ENCODE measurements at regions not wholly inside any gene's neighbourhood (a gene's known extent, or its start where the extent isn't known, plus 50 kb on each side); places are given as distances from the start of the nearest gene placed in this dataset.

DNA sequence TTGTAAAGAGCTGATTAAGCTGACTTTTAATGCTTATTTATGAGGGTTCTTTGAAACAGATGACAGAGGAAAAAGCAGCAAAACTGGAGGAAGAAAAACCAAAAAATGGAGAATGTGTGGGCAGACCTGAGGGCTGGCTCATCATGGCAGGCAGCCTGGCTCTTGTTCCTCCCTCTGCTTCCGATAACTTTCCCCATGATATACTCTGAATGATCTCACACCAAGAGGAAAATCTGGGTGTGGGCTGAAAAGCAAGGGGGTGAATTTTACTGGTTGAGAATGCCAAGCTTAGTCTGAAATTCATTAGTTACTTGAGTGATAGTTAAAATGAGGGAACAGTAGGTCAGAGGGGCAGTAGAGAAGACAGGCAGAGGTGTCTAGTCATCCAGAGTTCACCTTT lies 330.1 kb upstream of the PRICKLE1 start:
- TF ChIP-seq, protein P1, sequence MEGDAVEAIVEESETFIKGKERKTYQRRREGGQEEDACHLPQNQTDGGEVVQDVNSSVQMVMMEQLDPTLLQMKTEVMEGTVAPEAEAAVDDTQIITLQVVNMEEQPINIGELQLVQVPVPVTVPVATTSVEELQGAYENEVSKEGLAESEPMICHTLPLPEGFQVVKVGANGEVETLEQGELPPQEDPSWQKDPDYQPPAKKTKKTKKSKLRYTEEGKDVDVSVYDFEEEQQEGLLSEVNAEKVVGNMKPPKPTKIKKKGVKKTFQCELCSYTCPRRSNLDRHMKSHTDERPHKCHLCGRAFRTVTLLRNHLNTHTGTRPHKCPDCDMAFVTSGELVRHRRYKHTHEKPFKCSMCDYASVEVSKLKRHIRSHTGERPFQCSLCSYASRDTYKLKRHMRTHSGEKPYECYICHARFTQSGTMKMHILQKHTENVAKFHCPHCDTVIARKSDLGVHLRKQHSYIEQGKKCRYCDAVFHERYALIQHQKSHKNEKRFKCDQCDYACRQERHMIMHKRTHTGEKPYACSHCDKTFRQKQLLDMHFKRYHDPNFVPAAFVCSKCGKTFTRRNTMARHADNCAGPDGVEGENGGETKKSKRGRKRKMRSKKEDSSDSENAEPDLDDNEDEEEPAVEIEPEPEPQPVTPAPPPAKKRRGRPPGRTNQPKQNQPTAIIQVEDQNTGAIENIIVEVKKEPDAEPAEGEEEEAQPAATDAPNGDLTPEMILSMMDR (IDR thresholded peaks at IDR 0.05) = no peak
- TF ChIP-seq POLR2A (IDR thresholded peaks at IDR 0.05) (no peak), POLR2AphosphoS5 (IDR thresholded peaks at IDR 0.05) (no peak), EP300 (IDR thresholded peaks at IDR 0.05) (no peak)
